HL-60 (cell line): ENCODE measurements at regions not wholly inside any gene's neighbourhood (a gene's known extent, or its start where the extent isn't known, plus 50 kb on each side); places are given as distances from the start of the nearest gene placed in this dataset.

Experiments used
- DNase-seq, 2 experiments: peaks; one replicate each; pipeline ENCODE4 v3.0.0-alpha.2; 2010 to 2020; ENCODE audit warnings: low read depth in 1 of 2, low spot score in 1 of 2
- H3K27ac ChIP-seq: fragments of 250-450 bp; sonication (Bioruptor Pico); replicated peaks from 2 replicates; pipeline ENCODE4 v1.5.1; 2020; ENCODE audit warnings: mild to moderate bottlenecking, moderate library complexity
- H3K27me3 ChIP-seq: fragments of 250-450 bp; sonication (Bioruptor Pico); 2 replicates; pipeline ENCODE4 v1.5.1; 2021; ENCODE audit warnings: mild to moderate bottlenecking, moderate library complexity; ENCODE audit not compliant: insufficient read depth, poor library complexity, severe bottlenecking
- H3K4me3 ChIP-seq: replicated peaks from 2 replicates; pipeline ENCODE4 v1.5.1; 2011; ENCODE audit warnings: mild to moderate bottlenecking, control low read depth, low read length; ENCODE audit not compliant: insufficient read depth
- CTCF ChIP-seq: IDR thresholded peaks from one replicate; pipeline ENCODE4 v1.5.1; 2011; ENCODE audit warnings: low read length, control low read depth, inconsistent platforms; ENCODE audit not compliant: insufficient read depth
- GABPA ChIP-seq: IDR thresholded peaks from 2 replicates; pipeline ENCODE4 v1.6.1; 2012; ENCODE audit warnings: low read depth
- POLR2AphosphoS5 ChIP-seq: IDR thresholded peaks from 2 replicates; pipeline ENCODE4 v1.6.1; 2012; ENCODE audit warnings: low read depth
- REST ChIP-seq: IDR thresholded peaks from 2 replicates; pipeline ENCODE4 v1.6.1; 2012; ENCODE audit warnings: low read depth; ENCODE audit not compliant: insufficient replicate concordance
- SPI1 ChIP-seq: IDR thresholded peaks from 2 replicates; pipeline ENCODE4 v1.6.1; 2012; ENCODE audit warnings: low read depth, mild to moderate bottlenecking, borderline replicate concordance

- no peak for DNase-seq
- TF ChIP-seq GABPA (no peak), CTCF (no peak), REST (no peak), SPI1 (no peak), POLR2AphosphoS5 (no peak)
- Histone ChIP-seq H3K4me3 (no peak overlapping the region), H3K27ac (no peak overlapping the region), H3K27me3 (peaks cover 19% of the 10 kb centered on the region)
These were observed 52.6 kb upstream of the ELF5 start for GRCh38 chr11:34566208-34566551.

- TF ChIP-seq CTCF (no peak), REST (no peak)
- DNase-seq: no peak
- Histone ChIP-seq H3K4me3 (no peak overlapping the region), H3K27me3 (peaks cover 21% of the 10 kb centered on the region), H3K27ac (no peak overlapping the region)
These were observed 53.1 kb upstream of the ELF5 start for GRCh38 chr11:34566736-34567135.

- Histone ChIP-seq H3K27ac (no peak overlapping the region), H3K27me3 (peaks cover 25% of the 10 kb centered on the region), H3K4me3 (no peak overlapping the region)
- TF ChIP-seq CTCF: no peak
- DNase-seq: no peak
These were observed 53.2 kb upstream of the EHF start for GRCh38 chr11:34567733-34568132.

GRCh38 chr11:34570584-34570983 lies 50.3 kb upstream of the EHF start:
- H3K27ac ChIP-seq: no peak overlapping the region
- no peak for TF ChIP-seq REST
- no peak for TF ChIP-seq POLR2AphosphoS5
- TF ChIP-seq SPI1: no peak
- no peak for TF ChIP-seq GABPA
- no peak for TF ChIP-seq CTCF
- H3K27me3 ChIP-seq: peaks cover 27% of the 10 kb centered on the region
- DNase-seq: no peak
- H3K4me3 ChIP-seq: no peak overlapping the region
